NCI-H1930 (cell line): ENCODE measurements at regions not wholly inside any gene's neighbourhood (a gene's known extent, or its start where the extent isn't known, plus 50 kb on each side); places are given as distances from the start of the nearest gene placed in this dataset.

Source experiments
- DNase-seq, 2 experiments: peaks; one replicate each; lab custom pipeline; 2025; lab: John Stamatoyannopoulos, UW

GRCh38 chr2:105652014-105652796 is 92.5 kb upstream of the NCK2 start:
- no peak for DNase-seq

DNA sequence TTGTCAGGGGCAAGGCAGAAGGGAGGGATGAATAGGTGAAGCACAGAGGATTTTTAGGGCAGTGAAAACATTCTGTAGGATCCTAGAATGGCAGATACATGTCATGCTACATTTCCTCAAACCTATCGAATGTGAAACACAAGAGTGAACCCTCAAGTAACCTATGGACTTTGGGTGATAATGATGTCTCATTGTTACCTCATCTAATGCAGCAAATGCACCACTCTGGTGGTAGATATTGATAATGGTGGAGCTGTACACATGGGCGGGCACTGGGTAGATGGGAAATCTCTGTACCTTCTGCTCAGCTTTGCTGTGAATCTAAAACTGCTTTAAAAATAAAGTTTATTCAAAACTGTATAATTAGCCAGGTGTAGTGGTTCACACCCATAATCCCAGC is 95.2 kb upstream of the NCK2 start:
- DNase-seq: no peak

DNA sequence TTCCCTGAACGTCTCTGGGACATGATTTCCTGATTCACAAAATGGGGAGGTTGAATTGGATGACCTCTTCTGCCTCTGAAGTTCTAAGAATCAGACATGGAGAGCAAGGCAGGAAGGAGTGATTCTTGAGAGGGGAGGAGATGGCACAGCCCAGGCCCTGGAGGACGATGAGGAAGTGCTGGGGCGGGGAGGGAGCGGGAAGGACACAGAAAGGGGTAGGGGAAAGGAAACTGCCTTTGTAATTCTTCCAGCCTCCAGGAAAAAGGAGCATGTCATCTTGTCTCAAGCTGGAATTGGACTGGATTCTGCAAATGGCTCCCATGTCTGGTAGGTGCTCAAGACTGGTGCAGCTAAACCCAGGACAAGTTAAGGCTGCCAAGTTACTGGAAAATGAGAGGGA is 97.0 kb upstream of the NCK2 start:
- DNase-seq: no peak

DNA sequence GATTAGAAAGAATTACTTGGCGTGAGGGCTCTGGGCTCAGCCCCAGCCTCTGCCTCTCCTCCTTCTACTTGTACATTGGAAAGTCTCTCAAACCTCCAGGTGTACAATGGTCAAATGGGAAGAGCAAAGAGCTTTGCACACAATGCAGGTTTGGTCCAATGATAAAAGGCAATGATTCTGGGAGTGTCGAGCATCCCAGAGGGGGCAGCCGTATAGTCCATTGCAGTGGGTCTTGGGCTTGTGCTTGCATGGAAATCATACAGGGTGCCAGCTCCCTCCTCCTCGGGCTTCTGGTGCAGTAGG is 98.0 kb upstream of the NCK2 start:
- DNase-seq: no peak

DNA sequence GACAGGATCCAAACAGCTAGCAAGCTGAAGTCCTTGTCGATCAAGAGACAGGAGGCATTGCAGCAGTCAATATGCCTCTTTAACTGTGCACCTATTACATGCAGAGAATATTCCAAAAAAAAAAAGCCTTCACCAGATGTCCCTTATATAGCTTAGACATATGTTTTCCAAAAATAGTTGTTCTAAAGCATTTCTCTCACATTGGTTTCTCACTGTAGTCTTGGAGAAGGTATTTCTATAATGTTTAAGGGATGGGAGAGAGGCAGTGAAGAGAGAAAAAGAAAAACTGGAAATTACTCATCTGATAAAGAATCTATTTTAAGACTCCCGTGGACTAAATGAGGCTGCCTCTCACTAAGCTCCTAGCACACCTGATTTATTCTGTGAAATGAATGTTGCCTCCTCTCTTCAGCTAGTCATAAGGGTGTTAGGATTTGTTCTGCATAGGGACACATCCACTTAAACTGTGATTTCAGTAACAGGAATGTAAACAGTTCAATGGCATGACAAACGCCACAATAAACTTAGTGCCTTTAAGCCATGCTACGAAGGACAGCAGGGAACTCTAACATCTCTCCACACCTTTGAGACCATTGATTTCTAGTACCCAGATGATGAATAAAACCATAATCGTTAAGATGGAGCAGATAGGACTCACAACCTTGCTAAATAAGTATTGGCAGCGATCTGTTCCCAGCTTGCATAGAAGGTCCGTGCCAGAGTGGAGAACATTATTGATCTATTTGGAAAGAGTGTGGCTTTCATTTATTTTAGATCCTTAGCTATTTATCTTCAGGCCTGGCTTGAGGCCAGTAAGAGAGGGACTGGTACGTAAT is 98.6 kb upstream of the NCK2 start:
- DNase-seq: no peak

GRCh38 chr2:105645031-105645937 is 99.4 kb upstream of the NCK2 start:
- DNase-seq: no peak

- DNase-seq: no peak
These were observed 100.3 kb upstream of the NCK2 start for GRCh38 chr2:105644174-105644980.

GRCh38 chr2:105643405-105644173 is 101.1 kb upstream of the NCK2 start:
- no peak for DNase-seq

- DNase-seq: no peak
These were observed 103.3 kb upstream of the NCK2 start for GRCh38 chr2:105641389-105641811.

DNA sequence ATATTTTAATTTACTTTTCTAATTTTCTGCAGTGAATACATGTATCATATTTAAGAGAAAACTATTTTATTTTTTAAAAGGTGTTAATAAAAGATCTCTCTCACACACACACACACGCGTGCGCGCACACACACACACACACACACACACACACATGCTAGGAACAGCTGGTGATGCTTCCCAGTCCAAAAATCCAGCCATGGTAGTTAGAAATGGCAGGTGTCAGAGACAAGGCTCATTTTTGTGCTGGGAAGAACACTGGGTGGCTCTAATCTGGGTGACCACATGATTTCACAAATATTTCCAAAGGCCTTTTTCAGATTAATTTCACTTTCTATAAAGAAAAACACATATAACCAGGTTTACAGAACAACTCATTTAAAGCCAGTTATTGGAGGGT is 104.5 kb upstream of the NCK2 start:
- no peak for DNase-seq

DNA sequence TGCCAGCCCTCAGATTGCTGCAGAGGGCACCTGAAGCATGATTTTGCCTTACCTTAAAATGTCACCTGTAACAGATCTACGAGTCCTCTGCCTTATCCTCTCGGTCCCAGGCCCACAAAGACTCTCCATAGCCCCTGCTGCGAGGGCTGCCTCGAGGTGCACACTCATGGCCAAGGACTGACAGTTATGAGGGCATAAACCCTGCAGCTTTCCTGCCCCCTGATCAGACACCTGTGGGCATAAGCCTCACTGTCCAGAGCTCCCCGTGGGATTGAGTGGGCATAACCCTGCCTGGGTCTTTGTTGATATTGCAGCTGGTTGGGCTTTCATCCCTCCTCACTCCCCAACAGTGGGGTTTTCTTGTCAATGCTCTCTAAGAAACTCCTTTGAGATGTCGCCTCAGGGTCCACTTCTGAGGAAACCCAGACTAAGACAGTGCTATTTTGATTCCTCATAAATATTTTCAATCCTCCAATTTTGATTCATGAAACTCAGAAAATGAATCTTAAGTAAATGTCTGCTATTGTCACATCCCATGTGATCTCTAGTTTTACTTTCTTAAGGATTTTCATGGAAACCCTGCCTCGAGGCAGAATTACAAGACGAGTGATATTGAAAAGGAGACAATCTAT is 108.5 kb upstream of the NCK2 start:
- DNase-seq: no peak

DNA sequence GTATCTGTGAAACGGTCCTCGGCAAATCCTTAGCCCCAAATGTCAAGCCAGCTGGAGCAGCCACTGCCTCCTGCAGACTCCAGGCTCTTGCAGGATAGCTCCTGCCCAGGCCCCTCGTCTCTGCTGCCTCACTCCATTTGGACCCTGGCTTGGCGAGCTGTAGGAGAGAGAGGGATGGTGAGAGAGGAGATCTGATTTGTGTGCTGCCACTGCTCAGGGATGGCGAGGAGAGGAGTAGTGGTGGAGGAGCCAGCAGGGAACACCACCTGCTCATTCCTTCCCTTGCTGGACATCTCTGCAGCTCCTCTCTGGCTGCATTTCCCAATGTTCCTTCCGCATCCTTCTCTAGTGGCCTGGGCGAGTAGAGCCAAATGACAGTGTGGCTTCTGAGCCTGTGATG is 109.1 kb upstream of the NCK2 start:
- DNase-seq: no peak

DNA sequence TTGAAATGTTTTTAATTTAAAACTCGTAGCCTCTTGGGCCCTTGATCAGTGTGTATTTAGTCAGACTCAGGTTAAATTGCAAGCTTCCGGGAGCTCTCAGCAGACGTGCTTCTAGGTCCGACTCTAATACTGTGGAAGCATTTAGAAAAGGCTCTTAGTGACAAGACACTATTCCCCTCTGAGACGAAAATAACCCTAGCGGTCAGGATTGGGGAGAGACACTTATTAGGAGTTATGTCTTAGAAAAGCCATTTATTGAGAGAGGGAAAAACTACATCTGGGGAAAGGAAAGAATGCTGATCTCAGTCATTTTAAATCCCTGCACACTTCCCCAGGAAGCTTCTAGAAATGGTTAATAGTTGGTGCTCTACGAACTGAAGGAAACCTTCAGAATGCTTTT is 110.5 kb upstream of the NCK2 start:
- no peak for DNase-seq

- DNase-seq: no peak
These were observed 112.8 kb upstream of the NCK2 start for GRCh38 chr2:105631922-105632321.

GRCh38 chr2:105631011-105631410 is 113.7 kb upstream of the NCK2 start:
- no peak for DNase-seq

DNA sequence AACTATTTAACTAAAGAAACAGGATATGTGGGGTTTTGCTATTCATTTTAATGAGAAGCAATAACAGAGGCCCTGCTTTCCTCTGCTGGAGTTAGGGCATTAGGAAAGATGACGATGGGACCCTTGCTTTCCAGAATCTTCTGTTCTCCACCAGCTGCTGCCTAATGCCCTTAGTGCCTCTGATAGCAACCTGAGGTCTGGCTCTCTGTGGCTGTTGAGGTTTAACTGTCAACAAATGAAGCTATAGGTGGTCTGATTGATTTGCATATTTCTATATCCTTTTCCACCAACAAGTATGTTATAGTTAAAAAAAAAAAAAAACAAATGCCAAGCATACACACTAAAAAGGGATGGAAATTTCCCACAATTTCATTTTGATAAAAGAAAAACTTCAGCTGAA is 115.1 kb upstream of the NCK2 start:
- no peak for DNase-seq

GRCh38 chr2:105627534-105627933 is 117.2 kb upstream of the NCK2 start:
- DNase-seq: no peak

DNA sequence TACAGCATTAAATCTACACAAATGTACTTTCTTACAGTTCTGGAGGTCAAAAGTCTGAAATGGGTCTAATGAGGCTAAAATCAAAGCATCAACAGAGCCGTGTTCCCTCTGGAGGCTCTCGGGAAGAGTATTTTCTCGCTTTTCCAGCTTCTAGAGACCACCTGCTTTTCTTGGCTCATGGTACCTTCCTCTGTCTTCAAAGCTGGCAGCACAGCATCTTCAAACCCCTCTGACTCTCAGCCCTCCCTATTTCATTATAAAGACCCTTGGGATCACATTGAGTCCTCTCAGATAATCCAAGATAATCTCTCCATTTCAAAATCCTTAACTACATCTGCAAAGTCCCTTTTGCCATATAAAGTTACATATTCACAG is 117.8 kb upstream of the NCK2 start:
- DNase-seq: no peak

DNA sequence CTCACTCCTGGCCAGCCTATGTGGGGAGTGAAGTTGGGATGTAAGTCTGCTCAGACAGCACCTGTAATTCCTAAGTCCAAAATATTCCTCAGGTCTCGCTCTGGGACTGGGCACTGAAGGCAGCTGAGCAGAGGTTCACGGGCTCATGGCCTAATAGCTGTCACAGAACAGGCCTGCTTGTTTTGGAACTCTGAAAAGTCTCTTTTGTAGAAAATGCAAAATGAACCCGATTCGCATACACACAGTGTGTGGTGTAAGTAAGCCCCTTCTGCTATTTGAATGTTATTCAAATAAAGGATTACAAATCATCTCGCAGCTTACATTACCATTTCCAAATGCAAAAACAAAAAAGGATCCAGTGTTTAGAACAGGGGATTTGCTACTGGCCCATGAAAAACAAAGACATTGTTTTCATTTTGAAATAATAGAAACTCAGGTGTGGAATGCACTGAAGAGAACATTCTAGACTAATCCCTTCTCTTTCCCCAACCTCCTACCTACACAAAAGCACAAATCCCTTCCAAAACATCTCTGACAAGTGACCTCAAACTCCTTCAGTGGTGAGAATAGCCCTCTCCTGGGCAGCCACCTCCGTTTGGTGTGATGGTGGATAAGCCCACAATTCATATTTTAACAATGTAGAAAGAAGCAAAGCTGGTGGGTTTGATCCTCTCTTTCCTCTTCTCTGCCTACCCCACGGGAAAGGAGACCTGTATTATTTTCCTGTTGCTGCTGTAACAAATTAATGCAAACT is 118.3 kb upstream of the NCK2 start:
- no peak for DNase-seq

- DNase-seq: no peak
These were observed 119.1 kb upstream of the NCK2 start for GRCh38 chr2:105625632-105626031.
